Liver (tissue), 3 donors: ENCODE measurements at regions not wholly inside any gene's neighbourhood (a gene's known extent, or its start where the extent isn't known, plus 50 kb on each side); places are given as distances from the start of the nearest gene placed in this dataset.

Experiments used
- CTCF ChIP-seq: fragments of 150-350 bp; IDR thresholded peaks from 2 replicates; pipeline ENCODE4 v1.5.1; 2017; ENCODE audit warnings: improper control_type of control experiment, low read depth, low read length; ENCODE audit not compliant: missing input control
- EGR1 ChIP-seq, 2 donors: IDR thresholded peaks; 2 replicates each; pipeline ENCODE4 v1.6.1; 2016 to 2018; ENCODE audit warnings: antibody characterized with exemption in 2 of 2, low read depth in 2 of 2
- FOXA1 ChIP-seq: IDR thresholded peaks from 2 replicates; pipeline ENCODE4 v1.6.1; 2016; ENCODE audit warnings: antibody characterized with exemption
- FOXA2 ChIP-seq: IDR thresholded peaks from 2 replicates; pipeline ENCODE4 v1.6.1; 2016; ENCODE audit warnings: antibody characterized with exemption
- GABPA ChIP-seq, 2 donors: IDR thresholded peaks in 1 of 2; conservative IDR thresholded peaks in 1 of 2; 2 replicates each; pipeline ENCODE4 v1.6.1; 2016; ENCODE audit warnings: antibody characterized with exemption in 2 of 2, mild to moderate bottlenecking in 1 of 2, moderate library complexity in 1 of 2
- HNF4A ChIP-seq, 2 donors: conservative IDR thresholded peaks; 2 replicates each; pipeline ENCODE4 v1.6.1; 2016; ENCODE audit warnings: antibody characterized with exemption in 2 of 2, mild to moderate bottlenecking in 2 of 2
- JUND ChIP-seq, 2 donors: IDR thresholded peaks; 2 replicates each; pipeline ENCODE4 v1.6.1; 2016; ENCODE audit warnings: antibody characterized with exemption in 2 of 2
- MAX ChIP-seq: IDR thresholded peaks from 2 replicates; pipeline ENCODE4 v1.6.1; 2016; ENCODE audit warnings: antibody characterized with exemption
- RAD21 ChIP-seq, 2 donors: IDR thresholded peaks; 2 replicates each; pipeline ENCODE4 v1.6.1; 2016; ENCODE audit warnings: antibody characterized with exemption in 2 of 2, mild to moderate bottlenecking in 2 of 2
- REST ChIP-seq: IDR thresholded peaks from 2 replicates; pipeline ENCODE4 v1.6.1; 2016; ENCODE audit warnings: antibody characterized with exemption, mild to moderate bottlenecking
- SP1 ChIP-seq: IDR thresholded peaks from 2 replicates; pipeline ENCODE4 v1.6.1; 2018; ENCODE audit warnings: antibody characterized with exemption, mild to moderate bottlenecking
- TAF1 ChIP-seq: conservative IDR thresholded peaks from 2 replicates; pipeline ENCODE4 v1.6.1; 2016; ENCODE audit warnings: antibody characterized with exemption, mild to moderate bottlenecking
- donor health status: healthy.
- donor health status: healthy.

DNA sequence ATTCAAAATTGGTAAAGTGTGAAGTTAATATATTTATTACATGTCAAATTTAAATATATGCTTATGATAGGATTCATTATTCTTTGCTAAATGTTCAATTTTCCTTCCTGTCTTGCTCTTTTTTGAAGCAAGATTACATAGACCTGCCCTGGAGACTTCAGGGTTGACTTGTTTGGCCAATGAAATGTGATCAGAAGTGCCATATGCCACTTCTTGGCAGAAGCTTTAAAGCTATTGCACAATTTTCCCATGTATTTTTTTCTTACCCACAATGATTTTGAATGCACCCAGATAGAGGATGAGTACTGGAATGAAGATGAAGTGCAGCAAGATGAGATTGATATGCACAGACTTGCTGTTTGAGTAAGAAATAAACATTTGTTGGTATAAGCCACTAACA, 406.3 kb upstream of the BCHE start:
- TF ChIP-seq CTCF (no peak), TAF1 (no peak), REST (no peak), JUND (IDR thresholded peaks at IDR 0.05) (no peak), EGR1 (IDR thresholded peaks at IDR 0.05; ENCODE audit: low read depth in 2 of 2) (no peak), RAD21 (IDR thresholded peaks at IDR 0.05) (no peak), FOXA2 (no peak), HNF4A (conservative IDR thresholded peaks at IDR 0.05) (no peak), GABPA (IDR thresholded peaks at IDR 0.05 in 1 of 2, conservative IDR thresholded peaks at IDR 0.05 in 1 of 2) (no peak), MAX (no peak), SP1 (no peak), FOXA1 (no peak)
